RWPE2 (cell line): ENCODE measurements at regions not wholly inside any gene's neighbourhood (a gene's known extent, or its start where the extent isn't known, plus 50 kb on each side); places are given as distances from the start of the nearest gene placed in this dataset.

Experiments used
- ATAC-seq: fragments of 200-7000 bp; cut with Tn5 transposase; 3 replicates; pipeline ENCODE4 v1.9.1; 2021; ENCODE audit warnings: low read depth
- DNase-seq: peaks from one replicate; pipeline ENCODE4 v3.0.0-alpha.2; 2020; ENCODE audit warnings: low spot score
- H3K27ac ChIP-seq: fragments of 450-650 bp; 2 replicates; pipeline ENCODE4 v1.5.1; 2017; ENCODE audit warnings: mild to moderate bottlenecking; ENCODE audit not compliant: poor library complexity, severe bottlenecking
- H3K27me3 ChIP-seq: fragments of 250-450 bp; sonication (Bioruptor Pico); 2 replicates; pipeline ENCODE4 v1.5.1; 2021; ENCODE audit warnings: mild to moderate bottlenecking, moderate library complexity; ENCODE audit not compliant: insufficient read depth, poor library complexity, severe bottlenecking
- H3K36me3 ChIP-seq: fragments of 250-450 bp; sonication (Bioruptor Pico); 2 replicates; pipeline ENCODE4 v1.5.1; 2020; ENCODE audit warnings: low read depth, mild to moderate bottlenecking, moderate library complexity
- H3K4me1 ChIP-seq: fragments of 250-450 bp; sonication (Bioruptor Pico); 2 replicates; pipeline ENCODE4 v1.5.1; 2021; ENCODE audit warnings: mild to moderate bottlenecking, moderate library complexity; ENCODE audit not compliant: insufficient read depth, poor library complexity, severe bottlenecking
- H3K4me3 ChIP-seq: fragments of 250-450 bp; sonication (Bioruptor Pico); 2 replicates; pipeline ENCODE4 v1.5.1; 2021; ENCODE audit warnings: mild to moderate bottlenecking, moderate library complexity; ENCODE audit not compliant: severe bottlenecking
- H3K9me3 ChIP-seq: fragments of 250-450 bp; sonication (Bioruptor Pico); 2 replicates; pipeline ENCODE4 v1.5.1; 2021; ENCODE audit warnings: mild to moderate bottlenecking, moderate library complexity; ENCODE audit not compliant: severe bottlenecking
- CTCF ChIP-seq: fragments of 450-650 bp; IDR thresholded peaks from one replicate; pipeline ENCODE4 v1.5.1; 2017; ENCODE audit warnings: mild to moderate bottlenecking, moderate library complexity; ENCODE audit not compliant: poor library complexity, severe bottlenecking

GRCh38 chr11:12617632-12618031 lies 56.6 kb upstream of the TEAD1 start:
- no peaks in the 10 kb centered on the region for H3K27me3 ChIP-seq
- no peak overlapping the region for H3K4me3 ChIP-seq
- H3K27ac ChIP-seq, result no peak overlapping the region
- DNase-seq (no peak), ATAC-seq (no peak)
- H3K9me3 ChIP-seq, result no peaks in the 10 kb centered on the region
- H3K36me3 ChIP-seq, result no peaks in the 10 kb centered on the region
- no peak for TF ChIP-seq CTCF
- no peaks in the 10 kb centered on the region for H3K4me1 ChIP-seq

DNA sequence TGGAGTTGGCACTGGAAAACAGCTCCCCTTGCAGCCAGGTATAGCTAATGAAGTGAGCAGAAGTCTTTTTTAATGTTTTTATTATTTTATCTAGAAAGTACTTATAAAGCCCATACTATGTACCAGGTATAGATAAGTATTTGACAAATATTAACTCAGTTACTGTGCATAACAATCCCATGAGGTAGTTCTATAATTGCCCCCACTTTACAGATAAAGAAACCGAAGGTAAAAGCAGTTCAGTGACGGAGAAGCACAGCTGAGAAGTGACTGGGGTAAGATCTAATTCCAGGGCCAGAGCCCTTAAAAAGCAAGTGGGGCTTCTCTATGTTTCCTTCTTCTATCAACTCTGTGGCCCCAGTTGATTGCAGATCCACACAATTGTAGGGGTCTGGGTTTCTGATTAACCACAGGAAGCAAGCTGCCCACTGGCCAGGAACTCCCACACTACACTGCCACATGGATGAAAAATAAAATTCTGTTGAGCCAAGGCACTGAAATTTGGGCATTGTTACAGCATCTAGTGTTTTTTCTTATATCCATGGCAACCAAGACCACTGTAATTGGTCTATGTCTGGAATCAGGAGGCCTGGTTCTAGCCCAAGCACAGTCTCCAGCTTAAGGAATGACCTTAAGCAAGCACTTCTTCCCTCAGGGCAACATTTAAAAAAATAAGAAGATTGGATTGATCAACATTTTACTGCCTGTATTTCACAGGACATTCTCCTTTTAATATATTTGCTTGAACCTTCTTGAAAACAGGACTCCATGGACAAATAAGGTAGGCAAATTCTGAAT lies 55.3 kb upstream of the TEAD1 start:
- ATAC-seq, result no peak
- H3K4me3 ChIP-seq, result no peak overlapping the region

GRCh38 chr11:12623869-12624268 lies 50.4 kb upstream of the TEAD1 start:
- Histone ChIP-seq H3K4me3 (no peak overlapping the region), H3K4me1 (peaks cover 15% of the 10 kb centered on the region), H3K27ac (no peak overlapping the region), H3K36me3 (no peaks in the 10 kb centered on the region), H3K27me3 (no peaks in the 10 kb centered on the region), H3K9me3 (peaks cover 13% of the 10 kb centered on the region)
- no peak for TF ChIP-seq CTCF
- ATAC-seq (no peak), DNase-seq (no peak)

More for the DNA sequence above, 55.3 kb upstream of the TEAD1 start:
- Histone ChIP-seq H3K9me3 (peaks cover 4% of the 10 kb centered on the region), H3K27ac (no peak overlapping the region), H3K4me1 (no peaks in the 10 kb centered on the region), H3K36me3 (no peaks in the 10 kb centered on the region), H3K27me3 (no peaks in the 10 kb centered on the region)
- DNase-seq, result no peak
- no peak for TF ChIP-seq CTCF
